ENCODE measurements at regions not wholly inside any gene's neighbourhood (a gene's known extent, or its start where the extent isn't known, plus 50 kb on each side); places are given as distances from the start of the nearest gene placed in this dataset.
"Not testable (repeated sequence)": the region's sequence is repeated elsewhere in the genome, so short reads cannot be mapped to it uniquely, and the experiment has no call there.

- in situ Hi-C loops (cut with HindIII; ENCODE audit: low sequenced_read_pairs): no loop called here
- no peak overlapping the region for H3K4me3 ChIP-seq (ENCODE audit: low read depth, low read length)
- TF ChIP-seq, protein P1, sequence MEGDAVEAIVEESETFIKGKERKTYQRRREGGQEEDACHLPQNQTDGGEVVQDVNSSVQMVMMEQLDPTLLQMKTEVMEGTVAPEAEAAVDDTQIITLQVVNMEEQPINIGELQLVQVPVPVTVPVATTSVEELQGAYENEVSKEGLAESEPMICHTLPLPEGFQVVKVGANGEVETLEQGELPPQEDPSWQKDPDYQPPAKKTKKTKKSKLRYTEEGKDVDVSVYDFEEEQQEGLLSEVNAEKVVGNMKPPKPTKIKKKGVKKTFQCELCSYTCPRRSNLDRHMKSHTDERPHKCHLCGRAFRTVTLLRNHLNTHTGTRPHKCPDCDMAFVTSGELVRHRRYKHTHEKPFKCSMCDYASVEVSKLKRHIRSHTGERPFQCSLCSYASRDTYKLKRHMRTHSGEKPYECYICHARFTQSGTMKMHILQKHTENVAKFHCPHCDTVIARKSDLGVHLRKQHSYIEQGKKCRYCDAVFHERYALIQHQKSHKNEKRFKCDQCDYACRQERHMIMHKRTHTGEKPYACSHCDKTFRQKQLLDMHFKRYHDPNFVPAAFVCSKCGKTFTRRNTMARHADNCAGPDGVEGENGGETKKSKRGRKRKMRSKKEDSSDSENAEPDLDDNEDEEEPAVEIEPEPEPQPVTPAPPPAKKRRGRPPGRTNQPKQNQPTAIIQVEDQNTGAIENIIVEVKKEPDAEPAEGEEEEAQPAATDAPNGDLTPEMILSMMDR (IDR thresholded peaks at IDR 0.05; ENCODE audit: low read depth, low read length): no peak
- DNase-seq (ENCODE audit: low read depth, low spot score): no peak
Measured at GRCh38 chr9:75358846-75359245, 270.5 kb downstream of the OSTF1 start.

DNA sequence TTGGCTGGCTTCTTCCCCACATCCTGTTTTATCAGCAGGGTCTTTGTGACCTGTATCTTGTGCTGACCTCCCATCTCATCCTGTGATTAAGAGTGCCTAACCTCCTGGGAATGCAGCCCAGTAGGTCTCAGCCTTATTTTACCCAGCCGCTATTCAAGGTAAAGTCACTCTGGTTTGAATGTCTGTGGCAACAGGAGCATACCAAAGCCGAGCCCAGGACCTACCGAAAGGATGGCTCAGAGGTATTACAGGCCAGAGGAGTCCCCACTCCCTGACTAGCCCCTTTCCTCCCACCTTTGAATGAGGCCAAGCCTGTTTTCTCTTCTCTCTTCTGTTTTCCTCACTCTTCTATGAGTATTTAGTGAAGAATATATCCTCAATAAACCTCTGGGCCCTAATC, 271.3 kb downstream of the OSTF1 start:
- TF ChIP-seq, protein P1 (IDR thresholded peaks at IDR 0.05; ENCODE audit: low read depth, low read length): no peak
- in situ Hi-C loops (cut with HindIII; ENCODE audit: low sequenced_read_pairs): no loop called here

DNA sequence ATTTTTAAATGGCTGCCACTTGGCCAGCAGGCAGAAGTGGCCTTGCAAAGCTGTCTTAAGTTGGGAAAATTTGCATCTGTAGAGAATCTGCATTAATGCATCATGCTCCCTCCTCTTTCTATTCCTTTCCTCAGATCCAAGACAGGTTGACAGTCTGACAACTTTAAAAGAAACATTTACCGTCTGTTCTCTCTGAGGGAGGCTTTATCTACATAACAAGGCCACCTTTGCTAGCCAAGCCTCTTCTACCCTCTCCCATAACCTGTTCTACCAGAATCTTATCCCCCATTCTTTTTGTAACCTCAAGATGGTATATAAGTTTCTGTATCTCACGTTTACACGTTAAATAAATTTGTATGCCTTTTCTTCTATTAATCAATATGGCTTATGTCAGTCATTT, 271.9 kb downstream of the OSTF1 start:
- TF ChIP-seq, protein P1 (IDR thresholded peaks at IDR 0.05; ENCODE audit: low read depth, low read length): no peak
- no peak overlapping the region for H3K4me3 ChIP-seq (ENCODE audit: low read depth, low read length)
- no peak for DNase-seq (ENCODE audit: low read depth, low spot score)
- in situ Hi-C loops (cut with HindIII; ENCODE audit: low sequenced_read_pairs): no loop called here

More for the DNA sequence above, 271.3 kb downstream of the OSTF1 start:
- DNase-seq (ENCODE audit: low read depth, low spot score): no peak
- no peak overlapping the region for H3K4me3 ChIP-seq (ENCODE audit: low read depth, low read length)

- H3K4me3 ChIP-seq (ENCODE audit: low read depth, low read length); in situ Hi-C loops (cut with HindIII; ENCODE audit: low sequenced_read_pairs); DNase-seq (ENCODE audit: low read depth, low spot score): not testable (repeated sequence)
Measured at GRCh38 chr9:75362446-75362845, 274.1 kb downstream of the OSTF1 start.

GRCh38 chr9:75365196-75365595, 276.9 kb downstream of the OSTF1 start:
- TF ChIP-seq, protein P1 (IDR thresholded peaks at IDR 0.05; ENCODE audit: low read depth, low read length): no peak
- H3K4me3 ChIP-seq (ENCODE audit: low read depth, low read length): no peak overlapping the region
- no peak for DNase-seq (ENCODE audit: low read depth, low spot score)
- in situ Hi-C loops (cut with HindIII; ENCODE audit: low sequenced_read_pairs): no loop called here

- H3K4me3 ChIP-seq (ENCODE audit: low read depth, low read length): no peak overlapping the region
- no peak for DNase-seq (ENCODE audit: low read depth, low spot score)
- in situ Hi-C loops (cut with HindIII; ENCODE audit: low sequenced_read_pairs): no loop called here
- TF ChIP-seq, protein P1 (IDR thresholded peaks at IDR 0.05; ENCODE audit: low read depth, low read length): no peak
Measured at GRCh38 chr9:75369989-75370388, 281.7 kb downstream of the OSTF1 start.

DNA sequence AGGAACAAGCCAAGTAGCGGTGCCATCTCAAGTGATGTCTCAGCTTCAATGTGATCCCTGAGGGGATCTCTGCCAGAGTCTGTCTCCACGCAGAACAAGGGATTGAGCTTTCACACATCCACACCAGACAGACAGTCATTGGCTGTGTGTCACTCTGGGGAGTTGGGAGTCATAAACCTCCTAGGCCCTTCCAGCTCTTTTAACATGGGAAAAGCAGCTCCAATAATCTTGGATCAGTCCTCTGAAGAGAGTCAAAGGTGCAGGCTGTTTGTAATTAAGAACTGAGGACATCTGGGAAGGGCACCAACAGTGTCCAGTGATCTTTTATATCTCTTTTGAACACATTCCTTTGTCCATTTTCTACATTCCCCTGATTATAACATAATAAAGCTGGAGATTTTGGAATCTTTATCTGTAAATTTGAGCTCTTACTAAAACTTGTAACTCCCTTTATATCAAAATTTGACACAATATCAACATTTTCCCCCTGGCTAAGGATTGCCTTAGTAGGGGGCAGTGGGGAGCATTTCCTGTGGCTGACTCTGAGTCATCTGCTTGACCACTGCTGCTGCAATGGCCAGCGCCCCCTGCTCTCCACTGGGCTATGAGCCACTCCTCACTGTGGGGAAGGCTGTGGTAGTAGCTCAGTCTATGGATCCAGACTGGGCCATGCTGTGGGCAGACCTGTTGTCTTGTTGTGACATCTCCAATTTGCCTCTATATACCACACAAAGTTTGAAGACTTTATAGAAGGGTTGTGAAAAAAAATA, 284.4 kb downstream of the OSTF1 start:
- peak; percentile 65 for DNase-seq (ENCODE audit: low read depth, low spot score)
- TF ChIP-seq, protein P1 (IDR thresholded peaks at IDR 0.05; ENCODE audit: low read depth, low read length): peak; percentile 14
- H3K4me3 ChIP-seq (ENCODE audit: low read depth, low read length): no peak overlapping the region
- in situ Hi-C loops (cut with HindIII; ENCODE audit: low sequenced_read_pairs): no loop called here
